ENCODE measurements at regions not wholly inside any gene's neighbourhood (a gene's known extent, or its start where the extent isn't known, plus 50 kb on each side); places are given as distances from the start of the nearest gene placed in this dataset.
"Not testable (repeated sequence)": the region's sequence is repeated elsewhere in the genome, so short reads cannot be mapped to it uniquely, and the experiment has no call there.

- DNase-seq = no peak
Measured at GRCh38 chr10:84005403-84005802, 133.9 kb upstream of the GHITM start.

GRCh38 chr10:84007482-84007881 is 131.8 kb upstream of the GHITM start:
- no peak for DNase-seq

- DNase-seq = no peak
Measured at GRCh38 chr10:84008878-84009277, 130.4 kb upstream of the GHITM start.

GRCh38 chr10:84012431-84012830 is 126.9 kb upstream of the GHITM start:
- no peak for DNase-seq

GRCh38 chr10:84012831-84013458 is 126.4 kb upstream of the GHITM start:
- no peak for DNase-seq

- DNase-seq = no peak
Measured at GRCh38 chr10:84015877-84016595, 123.3 kb upstream of the GHITM start.

- no peak for DNase-seq
Measured at GRCh38 chr10:84018826-84019225, 120.5 kb upstream of the GHITM start.

- not testable (repeated sequence) for DNase-seq
Measured at GRCh38 chr10:84019854-84020458, 119.4 kb upstream of the GHITM start.

- DNase-seq = no peak
Measured at GRCh38 chr10:84026821-84027257, 112.5 kb upstream of the GHITM start.

GRCh38 chr10:84029840-84030239 is 109.5 kb upstream of the GHITM start:
- no peak for DNase-seq

GRCh38 chr10:84038035-84038434 is 101.3 kb upstream of the GHITM start:
- DNase-seq = no peak

GRCh38 chr10:84039957-84040356 is 99.4 kb upstream of the GHITM start:
- DNase-seq = no peak

- no peak for DNase-seq
Measured at GRCh38 chr10:84047258-84048010, 91.9 kb upstream of the GHITM start.

GRCh38 chr10:84049645-84050011 is 89.7 kb upstream of the GHITM start:
- DNase-seq = no peak

- DNase-seq = no peak
Measured at GRCh38 chr10:84053626-84054025, 85.7 kb upstream of the GHITM start.

GRCh38 chr10:84054743-84055142 is 84.6 kb upstream of the GHITM start:
- no peak for DNase-seq

- no peak for DNase-seq
Measured at GRCh38 chr10:84059526-84059925, 79.8 kb upstream of the GHITM start.

GRCh38 chr10:84063440-84063839 is 75.9 kb upstream of the GHITM start:
- DNase-seq = no peak

- no peak for DNase-seq
Measured at GRCh38 chr10:84065804-84066601, 73.3 kb upstream of the GHITM start.

- DNase-seq = no peak
Measured at GRCh38 chr10:84074521-84074920, 64.8 kb upstream of the GHITM start.

GRCh38 chr10:84075226-84076046 is 63.9 kb upstream of the GHITM start:
- DNase-seq = no peak

GRCh38 chr10:84076047-84076388 is 63.3 kb upstream of the GHITM start:
- no peak for DNase-seq

Measured in NCI-H446 treated with DMSO at 0.1 percent for 48 hours (cell line).